Neural crest cell (in vitro differentiated cells): ENCODE measurements at regions not wholly inside any gene's neighbourhood (a gene's known extent, or its start where the extent isn't known, plus 50 kb on each side); places are given as distances from the start of the nearest gene placed in this dataset.

Source experiments
- DNase-seq: peaks from one replicate; pipeline ENCODE4 v3.0.0; 2021; ENCODE audit warnings: low read depth, mixed read lengths, low spot score
- H3K27ac Mint-ChIP-seq: one replicate; pipeline ENCODE4 v1.8.0; 2021; ENCODE audit warnings: mild to moderate bottlenecking, mixed read lengths; ENCODE audit not compliant: unreplicated experiment
- H3K27me3 Mint-ChIP-seq: 2 replicates; pipeline ENCODE4 v1.8.0; 2021; ENCODE audit warnings: low read depth, mild to moderate bottlenecking, mixed read lengths
- H3K36me3 Mint-ChIP-seq: 2 replicates; pipeline ENCODE4 v1.8.0; 2021; ENCODE audit warnings: low read depth, mild to moderate bottlenecking, mixed read lengths
- H3K4me1 Mint-ChIP-seq: 2 replicates; pipeline ENCODE4 v1.8.0; 2021; ENCODE audit warnings: mixed read lengths
- H3K4me3 Mint-ChIP-seq: one replicate; pipeline ENCODE4 v1.8.0; 2021; ENCODE audit warnings: mild to moderate bottlenecking, mixed read lengths
- H3K9me3 Mint-ChIP-seq: 2 replicates; pipeline ENCODE4 v1.8.0; 2021; ENCODE audit warnings: mixed read lengths
- TF ChIP-seq, protein P1 (sequence below): fragments of 200-600 bp; sonication (generic); conservative IDR thresholded peaks from 2 replicates; pipeline ENCODE4 v1.5.0; 2021; ENCODE audit warnings: antibody characterized with exemption, mild to moderate bottlenecking

DNA sequence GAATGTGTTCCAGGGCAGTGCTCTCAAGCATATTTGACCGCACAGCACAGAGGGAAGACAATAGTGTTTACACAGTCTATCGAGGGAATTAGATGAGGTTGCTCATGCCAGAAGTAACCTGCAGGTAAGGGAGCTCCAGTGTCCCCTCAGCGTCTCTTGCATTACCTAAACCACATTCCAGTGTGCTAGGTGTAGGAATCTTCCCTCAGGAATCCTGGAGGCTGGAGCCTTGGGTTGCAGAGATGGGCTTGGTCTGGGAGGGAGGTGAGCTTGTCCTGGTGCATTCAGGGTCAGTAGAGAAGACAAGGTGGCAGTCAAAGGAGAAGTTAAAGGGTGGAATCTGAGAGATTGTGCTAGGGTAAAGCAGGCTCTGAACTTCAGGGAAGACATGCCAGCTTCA lies 56.3 kb downstream of the SOX14 start:
- TF ChIP-seq, protein P1, sequence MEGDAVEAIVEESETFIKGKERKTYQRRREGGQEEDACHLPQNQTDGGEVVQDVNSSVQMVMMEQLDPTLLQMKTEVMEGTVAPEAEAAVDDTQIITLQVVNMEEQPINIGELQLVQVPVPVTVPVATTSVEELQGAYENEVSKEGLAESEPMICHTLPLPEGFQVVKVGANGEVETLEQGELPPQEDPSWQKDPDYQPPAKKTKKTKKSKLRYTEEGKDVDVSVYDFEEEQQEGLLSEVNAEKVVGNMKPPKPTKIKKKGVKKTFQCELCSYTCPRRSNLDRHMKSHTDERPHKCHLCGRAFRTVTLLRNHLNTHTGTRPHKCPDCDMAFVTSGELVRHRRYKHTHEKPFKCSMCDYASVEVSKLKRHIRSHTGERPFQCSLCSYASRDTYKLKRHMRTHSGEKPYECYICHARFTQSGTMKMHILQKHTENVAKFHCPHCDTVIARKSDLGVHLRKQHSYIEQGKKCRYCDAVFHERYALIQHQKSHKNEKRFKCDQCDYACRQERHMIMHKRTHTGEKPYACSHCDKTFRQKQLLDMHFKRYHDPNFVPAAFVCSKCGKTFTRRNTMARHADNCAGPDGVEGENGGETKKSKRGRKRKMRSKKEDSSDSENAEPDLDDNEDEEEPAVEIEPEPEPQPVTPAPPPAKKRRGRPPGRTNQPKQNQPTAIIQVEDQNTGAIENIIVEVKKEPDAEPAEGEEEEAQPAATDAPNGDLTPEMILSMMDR, result no peak
- no peaks in the 10 kb centered on the region for H3K4me1 Mint-ChIP-seq
- H3K27me3 Mint-ChIP-seq, result peaks cover 3% of the 10 kb centered on the region
- no peaks in the 10 kb centered on the region for H3K9me3 Mint-ChIP-seq
- H3K36me3 Mint-ChIP-seq, result no peaks in the 10 kb centered on the region
- no peak overlapping the region for H3K4me3 Mint-ChIP-seq
- no peak for DNase-seq
- H3K27ac Mint-ChIP-seq, result no peak overlapping the region

DNA sequence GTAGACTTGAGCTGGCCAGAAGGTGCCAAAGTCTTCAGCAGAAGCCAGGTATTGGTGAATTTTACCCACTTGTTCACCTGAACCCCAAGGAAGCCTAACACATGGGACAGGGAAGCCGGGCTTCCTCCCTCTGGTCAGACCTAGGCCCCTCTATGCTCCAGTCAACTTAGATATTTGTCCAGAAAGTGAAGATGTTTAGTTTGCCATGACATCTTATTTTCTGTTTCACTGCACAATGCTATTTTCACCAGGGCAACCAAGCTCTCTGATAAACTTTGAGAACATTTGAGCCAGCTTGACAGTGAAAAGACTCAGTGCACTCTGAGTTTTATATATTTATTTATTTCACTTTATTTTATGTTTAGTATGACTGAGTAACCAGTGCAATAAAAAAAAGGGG lies 71.0 kb downstream of the SOX14 start:
- Mint-ChIP-seq H3K9me3 (peaks cover 5% of the 10 kb centered on the region), H3K4me3 (no peak overlapping the region), H3K4me1 (peaks cover 15% of the 10 kb centered on the region), H3K27me3 (peaks cover 35% of the 10 kb centered on the region), H3K36me3 (no peaks in the 10 kb centered on the region), H3K27ac (no peak overlapping the region)
- TF ChIP-seq, protein P1, result no peak
- DNase-seq, result no peak

GRCh38 chr3:137845194-137845593 lies 81.1 kb downstream of the SOX14 start:
- Mint-ChIP-seq H3K36me3 (no peaks in the 10 kb centered on the region), H3K4me1 (no peaks in the 10 kb centered on the region), H3K27ac (no peak overlapping the region), H3K4me3 (no peak overlapping the region), H3K9me3 (no peaks in the 10 kb centered on the region), H3K27me3 (peaks cover 73% of the 10 kb centered on the region)
- TF ChIP-seq, protein P1, result no peak
- DNase-seq, result no peak

DNA sequence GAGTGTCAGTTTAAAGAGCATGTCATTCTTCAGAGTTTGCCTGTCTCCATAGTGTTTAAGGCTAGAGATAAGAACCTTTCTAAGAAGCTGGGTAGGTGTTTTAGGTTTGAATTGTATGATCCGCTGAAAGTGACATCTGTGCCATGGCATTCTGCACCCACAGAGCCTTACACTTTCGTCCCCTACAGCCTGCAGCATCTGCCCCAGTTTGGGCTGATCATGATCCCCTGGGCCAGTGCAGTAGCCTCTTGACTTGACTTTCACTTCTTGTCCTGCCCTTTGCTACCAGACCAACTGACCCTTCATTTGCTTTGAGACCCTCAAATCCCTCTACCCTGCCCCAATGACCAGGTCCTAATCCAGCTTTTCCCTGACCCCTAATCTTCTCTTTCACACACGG lies 81.6 kb downstream of the SOX14 start:
- no peak overlapping the region for H3K27ac Mint-ChIP-seq
- H3K9me3 Mint-ChIP-seq, result no peaks in the 10 kb centered on the region
- TF ChIP-seq, protein P1, result no peak
- no peak for DNase-seq
- no peaks in the 10 kb centered on the region for H3K36me3 Mint-ChIP-seq
- no peaks in the 10 kb centered on the region for H3K4me1 Mint-ChIP-seq
- peaks cover 78% of the 10 kb centered on the region for H3K27me3 Mint-ChIP-seq
- H3K4me3 Mint-ChIP-seq, result no peak overlapping the region

GRCh38 chr3:137852391-137852830 lies 88.3 kb downstream of the SOX14 start:
- H3K9me3 Mint-ChIP-seq, result no peaks in the 10 kb centered on the region
- H3K4me3 Mint-ChIP-seq, result peak overlapping the region; percentile 58
- peaks cover 90% of the 10 kb centered on the region for H3K27me3 Mint-ChIP-seq
- DNase-seq, result peak; percentile 27
- H3K27ac Mint-ChIP-seq, result no peak overlapping the region
- H3K4me1 Mint-ChIP-seq, result peaks cover 39% of the 10 kb centered on the region
- TF ChIP-seq, protein P1, result no peak
- H3K36me3 Mint-ChIP-seq, result no peaks in the 10 kb centered on the region
